GM10266 (cell line): ENCODE measurements at regions not wholly inside any gene's neighbourhood (a gene's known extent, or its start where the extent isn't known, plus 50 kb on each side); places are given as distances from the start of the nearest gene placed in this dataset.

Source experiments
- DNase-seq: peaks from one replicate; pipeline ENCODE4 v3.0.0; 2012; ENCODE audit errors: extremely low spot score
- CTCF ChIP-seq: IDR thresholded peaks from 2 replicates; pipeline ENCODE4 v1.5.1; 2012; ENCODE audit warnings: mild to moderate bottlenecking, low read depth; ENCODE audit not compliant: control insufficient read depth, insufficient read depth; ENCODE audit errors: missing control alignments

- DNase-seq, result no peak
- TF ChIP-seq CTCF, result no peak
These were observed 58.3 kb downstream of the PDHA2 start for GRCh38 chr4:95898226-95898625.

GRCh38 chr4:95909211-95909610 is 69.3 kb downstream of the PDHA2 start:
- no peak for DNase-seq
- TF ChIP-seq CTCF, result no peak

GRCh38 chr4:95910749-95911148 is 70.9 kb downstream of the PDHA2 start:
- no peak for DNase-seq
- no peak for TF ChIP-seq CTCF

GRCh38 chr4:95921470-95921869 is 81.6 kb downstream of the PDHA2 start:
- no peak for DNase-seq
- no peak for TF ChIP-seq CTCF

- no peak for TF ChIP-seq CTCF
- DNase-seq, result no peak
These were observed 89.7 kb downstream of the PDHA2 start for GRCh38 chr4:95929448-95930064.

- TF ChIP-seq CTCF, result no peak
- DNase-seq, result no peak
These were observed 99.2 kb downstream of the PDHA2 start for GRCh38 chr4:95939141-95939540.

GRCh38 chr4:95949136-95949765 is 109.4 kb downstream of the PDHA2 start:
- TF ChIP-seq CTCF, result no peak

More at GRCh38 chr4:95949136-95949765, 109.4 kb downstream of the PDHA2 start:
- DNase-seq, result no peak
